Caco-2 (cell line): ENCODE measurements at regions not wholly inside any gene's neighbourhood (a gene's known extent, or its start where the extent isn't known, plus 50 kb on each side); places are given as distances from the start of the nearest gene placed in this dataset.

Experiments
- BruUV-seq: library from RNA; stranded (reverse); fragments of 400-500 nt; replicated peaks from 2 replicates; lab custom pipeline; 2021; lab: Mats Ljungman, UMichigan
- CTCF ChIA-PET: fragments of 300-600 bp; sonication (Branson Sonifier 250); formaldehyde crosslinking; loops from one replicate; lab custom pipeline; 2022; ENCODE audit warnings: antibody characterized with exemption; lab: Charles Lee
- POLR2A ChIA-PET: fragments of 300-600 bp; sonication (Branson Sonifier 250); formaldehyde crosslinking; loops from one replicate; lab custom pipeline; 2022; ENCODE audit warnings: antibody characterized with exemption; lab: Charles Lee
- DNase-seq, 2 experiments: peaks; one replicate each; pipeline versions ENCODE4 v3.0.0 to v3.0.0-alpha.2; 2020 to 2022
- H3K27me3 ChIP-seq: replicated peaks from 2 replicates; pipeline ENCODE4 v1.6.0; 2011; ENCODE audit warnings: low read length; ENCODE audit not compliant: control insufficient read depth, insufficient read depth
- H3K36me3 ChIP-seq: 2 replicates; pipeline ENCODE4 v1.5.1; 2011; ENCODE audit warnings: low read length; ENCODE audit not compliant: control insufficient read depth, insufficient read depth
- H3K4me1 ChIP-seq: fragments of 250-450 bp; sonication (Bioruptor Pico); 2 replicates; pipeline ENCODE4 v1.5.1; 2020; ENCODE audit warnings: mild to moderate bottlenecking
- H3K4me3 ChIP-seq: 2 replicates; pipeline ENCODE4 v1.5.1; 2011; ENCODE audit warnings: low read depth, mild to moderate bottlenecking, control low read depth, low read length
- H3K9me3 ChIP-seq: fragments of 250-450 bp; sonication (Bioruptor Pico); 2 replicates; pipeline ENCODE4 v1.5.1; 2020; ENCODE audit warnings: mild to moderate bottlenecking, moderate library complexity
- H3K27ac Mint-ChIP-seq: one replicate; pipeline ENCODE4 v1.8.0; 2022; ENCODE audit warnings: mixed read lengths; ENCODE audit not compliant: unreplicated experiment
- H3K27me3 Mint-ChIP-seq: one replicate; pipeline ENCODE4 v1.8.0; 2022; ENCODE audit warnings: mixed read lengths; ENCODE audit not compliant: insufficient read depth, unreplicated experiment
- H3K36me3 Mint-ChIP-seq: one replicate; pipeline ENCODE4 v1.8.0; 2022; ENCODE audit warnings: mild to moderate bottlenecking, mixed read lengths; ENCODE audit not compliant: insufficient read depth, unreplicated experiment
- H3K4me1 Mint-ChIP-seq: one replicate; pipeline ENCODE4 v1.8.0; 2022; ENCODE audit warnings: low read depth, mixed read lengths; ENCODE audit not compliant: unreplicated experiment
- H3K4me3 Mint-ChIP-seq: one replicate; pipeline ENCODE4 v1.8.0; 2022; ENCODE audit warnings: mild to moderate bottlenecking, moderate library complexity, mixed read lengths; ENCODE audit not compliant: unreplicated experiment
- H3K9me3 Mint-ChIP-seq: one replicate; pipeline ENCODE4 v1.8.0; 2022; ENCODE audit warnings: mixed read lengths; ENCODE audit not compliant: unreplicated experiment
- intact Hi-C: fragments of 100-400 bp; cut with micrococcal nuclease; formaldehyde crosslinking; loops from one replicate; pipeline ENCODE4 v1.10.0; 2022; ENCODE audit not compliant: unreplicated experiment
- TF ChIP-seq, protein P1 (sequence below), 2 experiments: fragments of 200-600 bp in 1 of 2; IDR thresholded peaks; 1 replicate in 1 of 2; 2 replicates in 1 of 2; pipeline versions ENCODE4 v1.5.1 to v1.8.0; 2011 to 2022; ENCODE audit warnings: antibody characterized with exemption in 1 of 2, control low read depth in 1 of 2, inconsistent platforms in 1 of 2, low read depth in 1 of 2, low read length in 1 of 2, mild to moderate bottlenecking in 1 of 2, moderate library complexity in 1 of 2; ENCODE audit not compliant: insufficient read depth in 1 of 2, severe bottlenecking in 1 of 2, unreplicated experiment in 1 of 2

DNA sequence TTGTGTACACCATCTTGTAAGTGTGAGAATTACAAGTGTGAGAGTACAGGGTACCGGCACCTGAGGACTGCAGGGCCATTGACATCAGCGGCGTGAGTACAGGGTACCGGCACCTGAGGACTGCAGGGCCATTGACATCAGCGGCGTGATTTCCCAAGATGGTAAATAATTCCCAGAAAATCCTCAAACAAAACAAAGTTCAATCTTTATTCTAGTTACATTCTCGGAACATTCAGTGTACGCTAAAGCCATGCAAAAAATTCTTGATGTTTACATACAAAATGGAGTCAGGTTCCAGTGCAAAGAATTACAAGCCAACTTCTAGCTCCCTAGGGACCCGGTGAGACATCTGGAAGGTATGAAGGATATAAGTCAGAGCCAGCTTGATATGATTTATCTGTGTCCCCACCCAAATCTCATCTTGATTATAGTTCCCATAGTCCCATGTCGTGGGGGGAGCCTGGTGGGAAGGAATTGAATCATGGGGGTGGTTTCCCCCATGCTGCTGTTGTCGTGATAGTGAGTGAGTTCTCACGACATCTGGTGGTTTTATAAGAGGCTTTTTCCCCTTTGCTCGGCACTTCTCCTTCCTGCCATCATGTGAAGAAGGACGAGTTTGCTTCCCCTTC is 172.7 kb downstream of the TTLL2 start:
- Mint-ChIP-seq H3K27me3 (no peaks in the 10 kb centered on the region), H3K9me3 (no peaks in the 10 kb centered on the region), H3K4me3 (no peak overlapping the region), H3K4me1 (no peaks in the 10 kb centered on the region), H3K27ac (no peak overlapping the region), H3K36me3 (no peaks in the 10 kb centered on the region)
- no TSS peak for BruUV-seq
- H3K4me3 ChIP-seq = no peak overlapping the region
- H3K36me3 ChIP-seq = no peaks in the 10 kb centered on the region
- POLR2A ChIA-PET = no interaction called here
- no peaks in the 10 kb centered on the region for H3K27me3 ChIP-seq
- CTCF ChIA-PET = no interaction called here
- intact Hi-C loops = no loop called here
- no peaks in the 10 kb centered on the region for H3K9me3 ChIP-seq
- peaks cover 5% of the 10 kb centered on the region; the same call in 1 of the 2 replicates for H3K4me1 ChIP-seq
- no peak for DNase-seq
- TF ChIP-seq, protein P1, sequence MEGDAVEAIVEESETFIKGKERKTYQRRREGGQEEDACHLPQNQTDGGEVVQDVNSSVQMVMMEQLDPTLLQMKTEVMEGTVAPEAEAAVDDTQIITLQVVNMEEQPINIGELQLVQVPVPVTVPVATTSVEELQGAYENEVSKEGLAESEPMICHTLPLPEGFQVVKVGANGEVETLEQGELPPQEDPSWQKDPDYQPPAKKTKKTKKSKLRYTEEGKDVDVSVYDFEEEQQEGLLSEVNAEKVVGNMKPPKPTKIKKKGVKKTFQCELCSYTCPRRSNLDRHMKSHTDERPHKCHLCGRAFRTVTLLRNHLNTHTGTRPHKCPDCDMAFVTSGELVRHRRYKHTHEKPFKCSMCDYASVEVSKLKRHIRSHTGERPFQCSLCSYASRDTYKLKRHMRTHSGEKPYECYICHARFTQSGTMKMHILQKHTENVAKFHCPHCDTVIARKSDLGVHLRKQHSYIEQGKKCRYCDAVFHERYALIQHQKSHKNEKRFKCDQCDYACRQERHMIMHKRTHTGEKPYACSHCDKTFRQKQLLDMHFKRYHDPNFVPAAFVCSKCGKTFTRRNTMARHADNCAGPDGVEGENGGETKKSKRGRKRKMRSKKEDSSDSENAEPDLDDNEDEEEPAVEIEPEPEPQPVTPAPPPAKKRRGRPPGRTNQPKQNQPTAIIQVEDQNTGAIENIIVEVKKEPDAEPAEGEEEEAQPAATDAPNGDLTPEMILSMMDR (IDR thresholded peaks at IDR 0.05; ENCODE audit: insufficient read depth in 1 of 2, low read depth in 1 of 2, low read length in 1 of 2, severe bottlenecking in 1 of 2, unreplicated experiment in 1 of 2) = no peak

DNA sequence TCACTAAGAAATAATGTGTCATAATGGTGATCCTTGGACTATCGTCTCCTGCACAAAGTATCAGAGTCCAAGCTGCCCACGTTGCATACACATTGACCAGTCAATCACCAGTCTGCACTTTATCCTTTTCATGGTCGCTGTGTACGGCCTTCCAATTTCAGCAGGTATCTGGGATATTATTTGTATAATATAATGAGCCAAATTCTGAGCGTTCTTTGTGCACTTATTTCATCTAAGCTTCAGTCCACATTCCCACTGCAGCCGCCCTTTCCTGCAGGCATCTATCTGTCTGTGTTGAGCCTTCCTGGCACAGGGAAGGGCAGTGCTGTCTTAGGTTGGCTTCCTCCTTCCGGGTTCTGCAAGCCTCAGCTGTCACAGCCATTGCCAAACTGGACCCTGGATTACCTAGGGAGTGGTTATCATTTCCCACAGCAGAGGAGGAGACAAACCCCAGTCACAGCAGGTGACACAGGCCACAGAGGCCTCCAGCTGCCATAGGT is 174.3 kb downstream of the TTLL2 start:
- no peak overlapping the region for H3K27ac Mint-ChIP-seq
- H3K4me1 Mint-ChIP-seq = no peaks in the 10 kb centered on the region
- ChIA-PET CTCF (no interaction called here), POLR2A (no interaction called here)
- no peaks in the 10 kb centered on the region for H3K9me3 Mint-ChIP-seq
- no peak for DNase-seq
- no peaks in the 10 kb centered on the region for H3K36me3 Mint-ChIP-seq
- Histone ChIP-seq H3K36me3 (no peaks in the 10 kb centered on the region), H3K9me3 (no peaks in the 10 kb centered on the region), H3K27me3 (no peaks in the 10 kb centered on the region), H3K4me3 (no peak overlapping the region), H3K4me1 (peaks cover 3% of the 10 kb centered on the region; the same call in 1 of the 2 replicates)
- BruUV-seq = no TSS peak
- no peaks in the 10 kb centered on the region for H3K27me3 Mint-ChIP-seq
- TF ChIP-seq, protein P1 (IDR thresholded peaks at IDR 0.05; ENCODE audit: insufficient read depth in 1 of 2, low read depth in 1 of 2, low read length in 1 of 2, severe bottlenecking in 1 of 2, unreplicated experiment in 1 of 2) = no peak
- H3K4me3 Mint-ChIP-seq = no peak overlapping the region
- intact Hi-C loops = no loop called here

DNA sequence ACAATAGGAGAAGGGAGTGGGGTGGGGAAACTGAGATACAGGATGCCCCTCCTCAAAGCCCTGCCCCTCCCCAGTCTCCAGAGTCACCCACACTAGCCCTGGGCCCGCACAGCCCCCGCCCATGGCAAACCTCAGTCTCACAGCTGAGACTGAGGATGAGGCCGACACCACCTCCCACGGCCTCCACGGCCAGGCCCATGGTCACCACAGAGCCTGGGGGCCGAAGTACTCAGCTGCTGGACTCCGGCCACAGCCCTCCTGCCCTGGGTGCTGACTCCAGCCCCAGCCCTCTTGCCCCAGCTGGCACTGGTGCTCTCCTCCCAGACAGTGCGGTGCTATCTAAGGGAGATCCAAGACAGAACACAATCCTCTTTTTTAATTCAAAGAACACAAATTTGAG is 176.1 kb downstream of the TTLL2 start:
- Mint-ChIP-seq H3K27ac (no peak overlapping the region), H3K9me3 (no peaks in the 10 kb centered on the region), H3K4me1 (no peaks in the 10 kb centered on the region), H3K36me3 (no peaks in the 10 kb centered on the region), H3K4me3 (no peak overlapping the region), H3K27me3 (no peaks in the 10 kb centered on the region)
- no peaks in the 10 kb centered on the region; the same call in 1 of the 2 replicates for H3K4me1 ChIP-seq
- no peaks in the 10 kb centered on the region for H3K9me3 ChIP-seq
- intact Hi-C loops = loop anchor here (5.0 to 10.0 kb wide), 2 partner anchors 324 to 396 kb away; partner anchors contain the start of gene AFDN
- no peak for DNase-seq
- H3K27me3 ChIP-seq = no peaks in the 10 kb centered on the region
- no TSS peak for BruUV-seq
- TF ChIP-seq, protein P1 (IDR thresholded peaks at IDR 0.05; ENCODE audit: insufficient read depth in 1 of 2, low read depth in 1 of 2, low read length in 1 of 2, severe bottlenecking in 1 of 2, unreplicated experiment in 1 of 2) = no peak
- H3K36me3 ChIP-seq = no peaks in the 10 kb centered on the region
- ChIA-PET POLR2A (no interaction called here), CTCF (no interaction called here)
- H3K4me3 ChIP-seq = no peak overlapping the region
